Putamen (tissue), 1 donor: ENCODE measurements at regions not wholly inside any gene's neighbourhood (a gene's known extent, or its start where the extent isn't known, plus 50 kb on each side); places are given as distances from the start of the nearest gene placed in this dataset.
A peak's percentile ranks its signal among the peaks of the same experiment; 100 is the strongest.

Experiments
- DNase-seq: peaks from one replicate; pipeline ENCODE4 v3.0.0-alpha.2; 2016; ENCODE audit warnings: low spot score

- DNase-seq = no peak
These were observed 144.3 kb downstream of the VAPA start for GRCh38 chr18:10057894-10058791.

DNA sequence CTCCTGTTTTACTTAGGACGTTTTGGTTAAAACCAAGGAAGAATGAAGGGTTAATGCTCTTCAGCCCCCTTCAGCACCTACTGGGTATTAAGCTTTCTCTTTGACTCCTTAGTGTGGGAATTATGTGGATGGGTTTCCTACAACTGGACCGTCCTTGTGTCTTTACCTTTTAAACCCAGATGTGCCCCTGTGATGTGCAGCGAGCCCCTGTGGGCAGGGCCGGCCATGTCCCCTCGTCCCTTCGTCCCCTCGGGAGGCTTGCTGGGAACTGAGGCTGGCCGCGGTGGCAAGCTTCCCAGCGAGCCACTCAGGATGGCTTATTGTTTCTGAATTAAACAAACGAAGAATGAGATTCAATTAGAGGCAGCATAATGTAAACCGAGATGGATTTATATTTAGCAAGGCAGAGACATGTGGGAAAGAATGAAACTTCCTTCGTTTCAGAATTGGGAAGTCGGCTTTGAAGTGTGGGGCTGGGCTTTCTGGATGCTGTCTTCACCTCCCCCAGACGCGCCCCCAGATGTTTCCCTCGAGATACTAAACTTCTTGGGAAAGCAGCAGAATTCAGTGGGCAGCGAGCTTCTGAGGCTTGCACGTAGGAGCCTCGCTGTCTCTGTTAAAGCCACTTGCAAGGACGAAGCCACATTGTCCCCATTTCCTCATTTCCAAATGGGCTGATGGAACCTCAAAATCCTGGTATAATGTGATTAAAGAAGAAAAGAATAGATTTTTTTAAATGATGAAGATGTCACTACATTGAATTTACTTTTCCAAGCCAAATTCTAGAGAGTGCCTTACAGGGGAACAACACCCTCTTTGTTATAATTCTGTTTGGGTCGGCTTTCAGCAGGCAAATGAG is 146.0 kb downstream of the VAPA start:
- DNase-seq = peak; percentile 54

- DNase-seq = no peak
These were observed 146.6 kb downstream of the VAPA start for GRCh38 chr18:10060469-10060782.

- no peak for DNase-seq
These were observed 147.0 kb downstream of the VAPA start for GRCh38 chr18:10060841-10061240.

DNA sequence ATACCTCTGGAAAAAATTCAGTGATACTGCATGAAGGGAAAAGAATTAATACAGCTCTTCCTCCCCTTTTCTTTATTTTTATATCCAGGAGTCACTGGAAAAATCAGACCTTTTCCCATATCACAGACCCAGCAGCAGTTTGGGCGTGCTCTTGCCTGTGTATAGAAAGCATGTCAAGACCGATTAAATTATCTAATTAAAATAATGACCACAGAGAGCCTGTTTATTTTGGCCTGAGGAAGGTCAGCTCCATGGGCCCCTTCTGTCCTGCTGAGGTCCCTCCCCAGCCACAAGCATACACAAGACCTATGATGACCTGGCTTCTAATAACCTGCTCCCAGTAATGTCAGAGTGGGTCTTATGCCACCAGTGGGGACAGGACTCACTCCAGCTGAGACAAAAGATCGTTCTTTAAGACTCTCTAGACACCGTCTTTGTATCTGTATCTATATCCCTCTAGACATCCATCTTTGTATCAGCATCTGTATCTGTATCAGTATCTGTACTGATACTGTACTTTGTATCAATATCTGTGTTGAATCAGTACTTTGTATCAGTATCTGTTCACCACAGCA is 147.8 kb downstream of the VAPA start:
- no peak for DNase-seq

- no peak for DNase-seq
These were observed 148.8 kb downstream of the VAPA start for GRCh38 chr18:10062302-10063300.

DNA sequence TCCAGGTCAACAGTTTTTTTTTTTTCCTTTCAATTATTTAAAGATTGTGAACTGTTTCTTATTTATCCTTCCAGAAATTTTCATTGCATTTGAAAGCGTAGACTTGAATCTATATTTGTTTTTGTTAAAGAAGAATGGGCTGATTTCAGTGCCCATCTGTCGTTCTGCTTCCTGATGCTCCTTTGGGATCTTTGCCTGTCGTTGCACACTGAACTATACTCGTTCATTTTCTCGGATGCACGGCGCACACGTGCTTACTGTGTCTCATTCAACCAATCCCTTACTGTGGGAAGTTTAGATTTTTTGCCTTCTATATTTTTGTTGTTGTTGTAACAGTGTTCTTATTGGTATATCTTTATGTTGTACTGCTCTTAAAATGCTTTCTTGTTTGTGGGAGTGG is 149.7 kb downstream of the VAPA start:
- no peak for DNase-seq

GRCh38 chr18:10064267-10064666 is 150.5 kb downstream of the VAPA start:
- DNase-seq = no peak

- no peak for DNase-seq
These were observed 151.5 kb downstream of the VAPA start for GRCh38 chr18:10065296-10065695.

GRCh38 chr18:10067670-10068659 is 154.1 kb downstream of the VAPA start:
- no peak for DNase-seq

GRCh38 chr18:10068766-10069567 is 155.2 kb downstream of the VAPA start:
- no peak for DNase-seq

GRCh38 chr18:10070561-10071000 is 156.8 kb downstream of the VAPA start:
- no peak for DNase-seq

DNA sequence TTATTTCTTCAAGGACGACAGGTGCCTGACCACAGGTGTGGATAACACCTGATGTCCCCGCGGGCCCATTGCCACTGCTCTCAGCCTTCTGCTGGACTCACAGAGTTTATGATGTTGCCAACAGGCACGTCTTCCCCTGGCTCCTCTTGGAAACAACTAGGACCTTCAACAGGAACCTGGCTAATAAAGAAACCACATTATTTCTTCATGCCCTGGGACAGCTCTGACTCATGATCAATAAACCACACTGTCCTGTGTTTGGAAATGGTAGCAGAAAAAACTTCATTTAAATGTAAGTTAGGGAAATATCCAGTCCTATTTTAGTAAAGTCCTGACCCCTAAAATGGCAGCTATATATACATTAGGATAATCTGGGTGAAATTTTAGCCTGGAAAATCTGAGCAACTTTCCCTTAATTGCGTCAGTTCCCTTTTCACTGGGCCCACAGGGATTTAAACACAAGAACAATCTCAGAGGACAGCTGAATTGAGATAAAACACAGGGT is 158.9 kb downstream of the VAPA start:
- no peak for DNase-seq

DNA sequence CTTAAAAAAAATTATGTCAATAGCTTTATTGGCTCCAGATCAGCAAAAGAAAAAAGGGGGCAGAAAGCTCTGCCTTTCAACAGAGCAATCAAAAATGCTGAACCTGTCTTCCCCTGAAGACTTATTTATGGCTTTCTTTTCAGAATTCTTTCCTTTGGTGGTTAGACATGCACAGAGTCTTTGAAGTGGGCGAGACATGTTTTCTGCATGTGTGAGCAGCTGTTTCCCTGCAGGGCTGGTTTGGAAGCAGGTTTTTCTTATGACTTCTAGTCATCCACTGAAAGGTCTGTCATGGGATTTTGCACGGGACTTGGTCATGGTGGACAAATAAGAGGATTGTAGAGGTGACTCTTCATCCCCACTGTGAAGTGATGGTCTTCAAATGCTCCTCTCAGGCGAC is 160.3 kb downstream of the VAPA start:
- no peak for DNase-seq

- DNase-seq = no peak
These were observed 160.9 kb downstream of the VAPA start for GRCh38 chr18:10074728-10075127.

GRCh38 chr18:10076502-10077030 is 162.8 kb downstream of the VAPA start:
- no peak for DNase-seq

- DNase-seq = no peak
These were observed 164.2 kb downstream of the VAPA start for GRCh38 chr18:10077986-10078385.

DNA sequence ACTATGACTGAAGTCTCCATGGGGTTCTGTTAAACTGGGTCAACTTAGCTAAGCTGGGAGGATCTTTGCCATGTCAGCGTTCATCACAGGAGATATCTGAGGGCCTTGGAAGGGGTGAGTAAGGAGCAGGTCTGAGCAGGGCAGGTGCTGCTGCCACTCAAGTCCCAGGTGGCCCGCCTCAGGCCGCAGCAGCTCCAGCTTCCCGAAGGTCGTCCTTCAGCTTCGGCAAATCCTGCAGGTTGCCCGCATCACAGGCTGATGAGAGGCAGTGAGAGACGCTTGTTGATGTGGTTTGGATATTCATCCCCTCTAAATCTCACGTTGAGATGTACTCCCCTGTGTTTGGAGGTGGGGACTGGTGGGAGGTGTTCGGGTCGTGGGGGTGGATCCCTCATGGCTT is 166.6 kb downstream of the VAPA start:
- DNase-seq = no peak

- no peak for DNase-seq
These were observed 167.7 kb downstream of the VAPA start for GRCh38 chr18:10081492-10081891.
